Smooth muscle cell (in vitro differentiated cells): ENCODE measurements at regions not wholly inside any gene's neighbourhood (a gene's known extent, or its start where the extent isn't known, plus 50 kb on each side); places are given as distances from the start of the nearest gene placed in this dataset.

Experiments used
- DNase-seq: peaks from one replicate; lab custom pipeline; 2025; ENCODE audit not compliant: unreplicated experiment; lab: John Stamatoyannopoulos, UW
- H2AFZ ChIP-seq: fragments of 200-600 bp; sonication (generic); 2 replicates; pipeline ENCODE4 v1.6.0; 2016; ENCODE audit warnings: antibody characterized with exemption, low read depth, mild to moderate bottlenecking
- H3F3A ChIP-seq: fragments of 200-600 bp; sonication (generic); 2 replicates; pipeline ENCODE4 v1.6.0; 2017; ENCODE audit warnings: antibody characterized with exemption, low read depth
- H3K27ac ChIP-seq: fragments of 200-600 bp; sonication (generic); 2 replicates; pipeline ENCODE4 v1.5.1; 2016; ENCODE audit warnings: low read depth, mild to moderate bottlenecking
- H3K27me3 ChIP-seq: fragments of 200-600 bp; sonication (generic); 2 replicates; pipeline ENCODE4 v1.6.1; 2016; ENCODE audit warnings: low read depth, mild to moderate bottlenecking
- H3K36me3 ChIP-seq: fragments of 200-600 bp; sonication (generic); 2 replicates; pipeline ENCODE4 v1.5.1; 2016; ENCODE audit warnings: low read depth
- H3K4me1 ChIP-seq: fragments of 200-600 bp; sonication (generic); 2 replicates; pipeline ENCODE4 v1.5.1; 2016; ENCODE audit warnings: low read depth
- H3K4me2 ChIP-seq: fragments of 200-600 bp; sonication (generic); 2 replicates; pipeline ENCODE4 v1.6.0; 2016; ENCODE audit warnings: mild to moderate bottlenecking
- H3K4me3 ChIP-seq: fragments of 200-600 bp; sonication (generic); 2 replicates; pipeline ENCODE4 v1.5.1; 2016; ENCODE audit warnings: mild to moderate bottlenecking
- H3K79me2 ChIP-seq: fragments of 200-600 bp; sonication (generic); 2 replicates; pipeline ENCODE4 v1.6.0; 2016; ENCODE audit warnings: low read depth, mild to moderate bottlenecking
- H3K9ac ChIP-seq: fragments of 200-600 bp; sonication (generic); 2 replicates; pipeline ENCODE4 v1.6.0; 2016; ENCODE audit warnings: low read depth
- H3K9me3 ChIP-seq: fragments of 200-600 bp; sonication (generic); replicated peaks from 2 replicates; pipeline ENCODE4 v1.5.1; 2016; ENCODE audit warnings: low read depth
- H4K20me1 ChIP-seq: fragments of 200-600 bp; sonication (generic); 2 replicates; pipeline ENCODE4 v1.6.0; 2016; ENCODE audit warnings: low read depth
- CTCF ChIP-seq: fragments of 200-600 bp; sonication (generic); IDR thresholded peaks from 2 replicates; pipeline ENCODE4 v1.5.1; 2017; ENCODE audit warnings: borderline replicate concordance, mild to moderate bottlenecking, antibody characterized with exemption; ENCODE audit not compliant: insufficient read depth, poor library complexity, severe bottlenecking
- WGBS: methylation state at CpG from one replicate; pipeline ENCODE4 v1.1.7; 2016; ENCODE audit warnings: low lambda C conversion rate; 5-methylcytosine and 5-hydroxymethylcytosine counted together

DNA sequence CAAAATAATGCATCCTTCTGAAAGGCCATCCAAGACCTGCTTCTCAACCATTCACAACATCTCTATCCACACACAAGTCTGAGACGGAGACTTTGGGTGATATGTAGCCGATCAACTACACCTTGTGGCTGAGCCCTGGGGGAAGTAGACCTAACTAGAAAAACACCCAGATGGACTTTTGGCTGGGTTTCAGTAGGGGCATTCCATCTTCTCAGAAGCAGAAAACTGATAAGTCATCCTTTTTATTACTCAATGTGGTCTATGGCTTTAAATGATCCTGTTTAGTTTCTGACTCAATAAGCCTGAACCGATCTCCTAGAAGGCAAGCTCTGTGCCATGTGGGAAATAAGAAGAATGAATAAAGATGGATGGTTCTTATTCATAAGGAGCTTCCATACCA, 82.5 kb upstream of the AFF2 start:
- Histone ChIP-seq H3K4me3 (no peak overlapping the region), H3K79me2 (no peaks in the 10 kb centered on the region), H4K20me1 (no peaks in the 10 kb centered on the region), H3F3A (no peaks in the 10 kb centered on the region), H3K4me1 (no peaks in the 10 kb centered on the region), H3K27ac (no peak overlapping the region), H3K9me3 (no peaks in the 10 kb centered on the region), H3K36me3 (no peaks in the 10 kb centered on the region), H3K9ac (no peak overlapping the region), H2AFZ (no peak overlapping the region), H3K4me2 (no peak overlapping the region), H3K27me3 (no peaks in the 10 kb centered on the region)
- no peak for DNase-seq
- no peak for TF ChIP-seq CTCF
- 53% methylated on average over 3 of the region's 3 CpGs for WGBS

GRCh38 chrX:148422526-148422925, 77.9 kb upstream of the AFF2 start:
- no peak overlapping the region for H2AFZ ChIP-seq
- H3K79me2 ChIP-seq, result no peaks in the 10 kb centered on the region
- H3K9me3 ChIP-seq, result no peaks in the 10 kb centered on the region
- WGBS, result 77% methylated on average over 4 of the region's 4 CpGs
- TF ChIP-seq CTCF, result no peak
- H3K9ac ChIP-seq, result no peak overlapping the region
- H4K20me1 ChIP-seq, result no peaks in the 10 kb centered on the region
- H3K27ac ChIP-seq, result no peak overlapping the region
- H3K27me3 ChIP-seq, result no peaks in the 10 kb centered on the region
- H3K4me2 ChIP-seq, result no peak overlapping the region
- no peak overlapping the region for H3K4me3 ChIP-seq
- H3K36me3 ChIP-seq, result no peaks in the 10 kb centered on the region
- H3K4me1 ChIP-seq, result no peaks in the 10 kb centered on the region
- H3F3A ChIP-seq, result no peaks in the 10 kb centered on the region
- DNase-seq, result no peak

DNA sequence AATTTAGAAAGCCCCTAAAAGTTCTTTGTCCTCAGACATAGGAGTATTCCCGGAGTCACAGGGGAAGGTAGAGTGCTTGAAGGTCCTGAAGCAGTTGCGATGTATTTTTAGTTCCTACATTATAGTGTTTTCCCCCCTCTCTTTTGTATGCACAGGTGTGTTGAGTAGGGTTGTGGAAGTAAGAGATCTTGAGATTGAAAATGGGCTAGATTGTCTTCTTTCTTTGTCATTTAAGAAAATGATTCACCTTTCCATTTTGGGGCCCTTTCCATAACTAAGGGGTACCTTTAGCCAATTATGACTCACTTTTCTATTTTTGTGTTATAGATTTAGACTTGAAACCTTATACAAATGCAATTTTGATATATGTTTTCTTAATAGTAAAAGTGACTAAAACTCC, 75.8 kb upstream of the AFF2 start:
- H3K4me3 ChIP-seq, result no peak overlapping the region
- DNase-seq, result no peak
- H3K27me3 ChIP-seq, result no peaks in the 10 kb centered on the region
- no peak overlapping the region for H2AFZ ChIP-seq
- H3K27ac ChIP-seq, result no peak overlapping the region
- no peaks in the 10 kb centered on the region for H4K20me1 ChIP-seq
- H3K9me3 ChIP-seq, result no peaks in the 10 kb centered on the region
- 83% methylated on average over 2 of the region's 2 CpGs for WGBS
- no peaks in the 10 kb centered on the region for H3K36me3 ChIP-seq
- H3K4me2 ChIP-seq, result no peak overlapping the region
- no peaks in the 10 kb centered on the region for H3K4me1 ChIP-seq
- no peaks in the 10 kb centered on the region for H3F3A ChIP-seq
- no peak for TF ChIP-seq CTCF
- H3K79me2 ChIP-seq, result no peaks in the 10 kb centered on the region
- H3K9ac ChIP-seq, result no peak overlapping the region

- H4K20me1 ChIP-seq, result no peaks in the 10 kb centered on the region
- no peaks in the 10 kb centered on the region for H3K27me3 ChIP-seq
- no peaks in the 10 kb centered on the region for H3K79me2 ChIP-seq
- no peak for DNase-seq
- H3K4me1 ChIP-seq, result no peaks in the 10 kb centered on the region
- no peaks in the 10 kb centered on the region for H3K9me3 ChIP-seq
- no peaks in the 10 kb centered on the region for H3F3A ChIP-seq
- TF ChIP-seq CTCF, result no peak
- no peaks in the 10 kb centered on the region for H3K36me3 ChIP-seq
- WGBS, result 60% methylated on average over 3 of the region's 3 CpGs
- no peak overlapping the region for H3K9ac ChIP-seq
- no peak overlapping the region for H2AFZ ChIP-seq
- no peak overlapping the region for H3K4me3 ChIP-seq
- no peak overlapping the region for H3K27ac ChIP-seq
- no peak overlapping the region for H3K4me2 ChIP-seq
Measured at GRCh38 chrX:148426467-148426866, 74.0 kb upstream of the AFF2 start.
